Neural cell (in vitro differentiated cells): ENCODE measurements at regions not wholly inside any gene's neighbourhood (a gene's known extent, or its start where the extent isn't known, plus 50 kb on each side); places are given as distances from the start of the nearest gene placed in this dataset.

ENCODE experiments used
- H2AFZ ChIP-seq: fragments of 200-600, 300-800 bp; sonication (generic), shearing (Covaris generic); 2 replicates; pipeline ENCODE4 v1.6.0; 2014; ENCODE audit warnings: low read depth, mild to moderate bottlenecking, antibody characterized with exemption, low read length, moderate library complexity
- H3F3A ChIP-seq: fragments of 200-600 bp; shearing (Covaris generic); 2 replicates; pipeline ENCODE4 v1.6.1; 2016; ENCODE audit warnings: mild to moderate bottlenecking, moderate library complexity, mixed read lengths, antibody characterized with exemption, low read length; ENCODE audit not compliant: insufficient read depth, poor library complexity, severe bottlenecking
- H3K27ac ChIP-seq: fragments of 200-600, 300-800 bp; sonication (generic), shearing (Covaris generic); 2 replicates; pipeline ENCODE4 v1.5.1; 2014; ENCODE audit warnings: mild to moderate bottlenecking, low read length, moderate library complexity
- H3K27me3 ChIP-seq: fragments of 300-800, 200-600 bp; sonication (generic), shearing (Covaris generic); 2 replicates; pipeline ENCODE4 v1.6.0; 2014; ENCODE audit warnings: mild to moderate bottlenecking, low read depth, low read length, moderate library complexity; ENCODE audit not compliant: insufficient read depth
- H3K36me3 ChIP-seq: fragments of 300-800, 200-600 bp; sonication (generic), shearing (Covaris generic); 2 replicates; pipeline ENCODE4 v1.5.1; 2014; ENCODE audit warnings: mild to moderate bottlenecking, antibody characterized with exemption, low read length, moderate library complexity; ENCODE audit not compliant: insufficient read depth
- H3K4me2 ChIP-seq: fragments of 300-800, 200-600 bp; sonication (generic), shearing (Covaris generic); 2 replicates; pipeline ENCODE4 v1.6.0; 2014; ENCODE audit warnings: mild to moderate bottlenecking, low read length
- H3K4me3 ChIP-seq: fragments of 300-800, 200-600 bp; sonication (generic), shearing (Covaris generic); 2 replicates; pipeline ENCODE4 v1.5.1; 2014; ENCODE audit warnings: mild to moderate bottlenecking, low read length, moderate library complexity
- H3K79me2 ChIP-seq: fragments of 200-600 bp; shearing (Covaris generic); replicated peaks from 2 replicates; pipeline ENCODE4 v1.6.0; 2014; ENCODE audit warnings: mild to moderate bottlenecking, low read length, moderate library complexity; ENCODE audit not compliant: insufficient read depth
- H3K9ac ChIP-seq: fragments of 300-800, 200-600 bp; sonication (generic), shearing (Covaris generic); 2 replicates; pipeline ENCODE4 v1.6.1; 2016; ENCODE audit warnings: mild to moderate bottlenecking, low read length, mixed read lengths
- H3K9me2 ChIP-seq: fragments of 200-600 bp; shearing (Covaris generic); 2 replicates; pipeline ENCODE4 v1.6.1; 2016; ENCODE audit warnings: mild to moderate bottlenecking, low read length, mixed read lengths; ENCODE audit not compliant: insufficient read depth
- H3K9me3 ChIP-seq: fragments of 200-600, 300-800 bp; sonication (generic), shearing (Covaris generic); 2 replicates; pipeline ENCODE4 v1.6.1; 2016; ENCODE audit warnings: mild to moderate bottlenecking, mixed run types, low read length, moderate library complexity, mixed read lengths
- H4K20me1 ChIP-seq: fragments of 200-600 bp; shearing (Covaris generic); 2 replicates; pipeline ENCODE4 v1.6.1; 2016; ENCODE audit warnings: mild to moderate bottlenecking, mixed run types; ENCODE audit not compliant: insufficient read depth
- CTCF ChIP-seq: fragments of 450-650 bp; IDR thresholded peaks from 2 replicates; pipeline ENCODE4 v1.5.1; 2014; ENCODE audit warnings: antibody characterized with exemption, mild to moderate bottlenecking, moderate library complexity; ENCODE audit not compliant: poor library complexity, severe bottlenecking
- EP300 ChIP-seq: fragments of 450-650 bp; conservative IDR thresholded peaks from 2 replicates; pipeline ENCODE4 v1.6.1; 2014; ENCODE audit warnings: antibody characterized with exemption, mild to moderate bottlenecking, moderate library complexity; ENCODE audit not compliant: poor library complexity, severe bottlenecking
- EZH2 ChIP-seq: fragments of 200-600, 300-800 bp; shearing (Covaris generic), sonication (generic); IDR thresholded peaks from 2 replicates; pipeline ENCODE4 v1.6.1; 2014; ENCODE audit warnings: antibody characterized with exemption, low read length, borderline replicate concordance, mild to moderate bottlenecking; ENCODE audit not compliant: insufficient read depth, poor library complexity, severe bottlenecking
- MXI1 ChIP-seq: fragments of 450-650 bp; conservative IDR thresholded peaks from 2 replicates; pipeline ENCODE4 v1.6.1; 2014; ENCODE audit warnings: antibody characterized with exemption, mild to moderate bottlenecking; ENCODE audit not compliant: poor library complexity, severe bottlenecking
- POLR2AphosphoS5 ChIP-seq: IDR thresholded peaks from 2 replicates; pipeline ENCODE4 v1.6.1; 2012
- RAD21 ChIP-seq: fragments of 450-650 bp; conservative IDR thresholded peaks from 2 replicates; pipeline ENCODE4 v1.6.1; 2014; ENCODE audit warnings: antibody characterized with exemption, mild to moderate bottlenecking, moderate library complexity
- REST ChIP-seq: IDR thresholded peaks from 2 replicates; pipeline ENCODE4 v1.6.1; 2012; ENCODE audit warnings: borderline replicate concordance
- SMC3 ChIP-seq: fragments of 450-650 bp; conservative IDR thresholded peaks from 2 replicates; pipeline ENCODE4 v1.6.1; 2014; ENCODE audit warnings: antibody characterized with exemption, mild to moderate bottlenecking, moderate library complexity; ENCODE audit not compliant: poor library complexity
- TAF1 ChIP-seq: IDR thresholded peaks from 2 replicates; pipeline ENCODE4 v1.6.1; 2012; ENCODE audit warnings: low read depth

GRCh38 chr10:78830062-78830975 is 238.4 kb upstream of the ZMIZ1 start:
- H3K27me3 ChIP-seq: no peaks in the 10 kb centered on the region
- H4K20me1 ChIP-seq: no peaks in the 10 kb centered on the region
- H3K9me2 ChIP-seq: no peaks in the 10 kb centered on the region
- TF ChIP-seq REST (no peak), POLR2AphosphoS5 (no peak), MXI1 (no peak), EZH2 (no peak), EP300 (no peak), SMC3 (no peak), TAF1 (no peak), CTCF (no peak), RAD21 (no peak)
- H3K27ac ChIP-seq: no peak overlapping the region
- no peak overlapping the region for H3K9ac ChIP-seq
- H3K36me3 ChIP-seq: no peaks in the 10 kb centered on the region
- H2AFZ ChIP-seq: no peak overlapping the region
- peaks cover 4% of the 10 kb centered on the region for H3K9me3 ChIP-seq
- no peaks in the 10 kb centered on the region for H3F3A ChIP-seq
- no peak overlapping the region for H3K4me2 ChIP-seq
- no peaks in the 10 kb centered on the region for H3K79me2 ChIP-seq
- no peak overlapping the region for H3K4me3 ChIP-seq

GRCh38 chr10:78830976-78831375 is 237.8 kb upstream of the ZMIZ1 start:
- H3K36me3 ChIP-seq: no peaks in the 10 kb centered on the region
- H3K9ac ChIP-seq: no peak overlapping the region
- H3K9me3 ChIP-seq: peaks cover 4% of the 10 kb centered on the region
- no peak overlapping the region for H3K27ac ChIP-seq
- H3K27me3 ChIP-seq: no peaks in the 10 kb centered on the region
- no peaks in the 10 kb centered on the region for H3K9me2 ChIP-seq
- H3K4me3 ChIP-seq: no peak overlapping the region
- H2AFZ ChIP-seq: no peak overlapping the region
- TF ChIP-seq POLR2AphosphoS5 (no peak), REST (no peak), RAD21 (no peak), TAF1 (no peak), MXI1 (no peak), CTCF (no peak)
- H3K4me2 ChIP-seq: no peak overlapping the region
- no peaks in the 10 kb centered on the region for H3F3A ChIP-seq
- H3K79me2 ChIP-seq: no peaks in the 10 kb centered on the region
- no peaks in the 10 kb centered on the region for H4K20me1 ChIP-seq
